ENCODE measurements at regions not wholly inside any gene's neighbourhood (a gene's known extent, or its start where the extent isn't known, plus 50 kb on each side); places are given as distances from the start of the nearest gene placed in this dataset.

DNA sequence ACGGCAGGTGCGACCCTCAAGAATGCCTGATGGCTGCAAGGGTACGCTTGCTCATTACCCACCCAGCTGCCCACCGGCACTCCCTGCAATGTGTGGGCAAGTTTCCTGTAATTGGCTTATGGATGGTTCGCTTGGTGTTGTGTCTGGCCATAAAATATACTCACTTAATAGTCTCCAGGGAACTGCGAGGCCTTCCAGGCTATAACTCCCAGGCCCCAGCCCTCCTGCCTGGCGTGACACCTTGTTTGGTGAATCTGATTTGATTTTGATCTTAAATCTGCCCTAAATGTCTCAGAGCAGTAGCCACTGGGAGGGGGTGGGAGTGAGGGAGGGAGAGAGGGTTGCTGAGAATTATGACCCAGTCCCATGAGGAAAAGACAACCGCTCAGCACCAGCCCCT is 572.2 kb downstream of the BUD13 start:
- TF ChIP-seq, protein P1, sequence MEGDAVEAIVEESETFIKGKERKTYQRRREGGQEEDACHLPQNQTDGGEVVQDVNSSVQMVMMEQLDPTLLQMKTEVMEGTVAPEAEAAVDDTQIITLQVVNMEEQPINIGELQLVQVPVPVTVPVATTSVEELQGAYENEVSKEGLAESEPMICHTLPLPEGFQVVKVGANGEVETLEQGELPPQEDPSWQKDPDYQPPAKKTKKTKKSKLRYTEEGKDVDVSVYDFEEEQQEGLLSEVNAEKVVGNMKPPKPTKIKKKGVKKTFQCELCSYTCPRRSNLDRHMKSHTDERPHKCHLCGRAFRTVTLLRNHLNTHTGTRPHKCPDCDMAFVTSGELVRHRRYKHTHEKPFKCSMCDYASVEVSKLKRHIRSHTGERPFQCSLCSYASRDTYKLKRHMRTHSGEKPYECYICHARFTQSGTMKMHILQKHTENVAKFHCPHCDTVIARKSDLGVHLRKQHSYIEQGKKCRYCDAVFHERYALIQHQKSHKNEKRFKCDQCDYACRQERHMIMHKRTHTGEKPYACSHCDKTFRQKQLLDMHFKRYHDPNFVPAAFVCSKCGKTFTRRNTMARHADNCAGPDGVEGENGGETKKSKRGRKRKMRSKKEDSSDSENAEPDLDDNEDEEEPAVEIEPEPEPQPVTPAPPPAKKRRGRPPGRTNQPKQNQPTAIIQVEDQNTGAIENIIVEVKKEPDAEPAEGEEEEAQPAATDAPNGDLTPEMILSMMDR (IDR thresholded peaks at IDR 0.05; ENCODE audit: low read depth, low read length, poor library complexity, severe bottlenecking): no peak
- no peak for TF ChIP-seq EZH2phosphoT487 (IDR thresholded peaks at IDR 0.05; ENCODE audit: borderline replicate concordance, low read length)

Data from DOHH2 (cell line).